ENCODE measurements at regions not wholly inside any gene's neighbourhood (a gene's known extent, or its start where the extent isn't known, plus 50 kb on each side); places are given as distances from the start of the nearest gene placed in this dataset.

DNA sequence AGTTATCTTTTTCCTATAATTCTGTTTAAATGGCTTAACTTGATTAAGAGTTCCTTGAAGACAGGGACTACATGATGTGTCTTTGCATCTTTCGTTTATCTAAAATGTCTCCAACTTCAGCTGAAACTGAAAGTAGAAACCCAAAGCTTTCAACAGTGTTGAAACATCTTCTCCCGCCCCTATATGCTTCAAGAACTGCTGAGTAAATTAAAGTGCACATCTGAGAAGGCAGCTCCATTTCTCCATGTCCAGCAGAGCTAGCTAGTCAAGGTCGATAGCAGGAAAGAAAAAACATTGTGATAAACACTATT is 185.7 kb upstream of the TBL1X start:
- Histone ChIP-seq H4K20me1 (ENCODE audit: control insufficient read depth, insufficient read depth) (no peaks in the 10 kb centered on the region), H3K36me3 (ENCODE audit: control insufficient read depth in 2 of 2, insufficient read depth in 2 of 2, low read length in 1 of 2) (no peaks in the 10 kb centered on the region), H3K4me1 (ENCODE audit: control insufficient read depth, insufficient read depth, low read length) (no peaks in the 10 kb centered on the region), H2AFZ (ENCODE audit: control insufficient read depth, low read depth, low read length) (no peak overlapping the region; the same call in 1 of the 2 replicates), H3K27ac (ENCODE audit: control insufficient read depth, insufficient read depth) (no peak overlapping the region), H3K79me2 (ENCODE audit: control insufficient read depth, insufficient read depth, low read length) (no peaks in the 10 kb centered on the region), H3K9ac (ENCODE audit: control insufficient read depth, insufficient read depth, low read length) (no peak overlapping the region), H3K9me3 (replicated peaks; ENCODE audit: control insufficient read depth, insufficient read depth, low read length) (no peaks in the 10 kb centered on the region), H3K27me3 (replicated peaks in 1 of 2; ENCODE audit: control insufficient read depth in 2 of 2, insufficient read depth in 2 of 2, low read length in 1 of 2) (no peaks in the 10 kb centered on the region), H3K4me3 (no peak overlapping the region), H3K4me2 (ENCODE audit: control insufficient read depth, insufficient read depth) (no peak overlapping the region)
- TF ChIP-seq CREB1 (IDR thresholded peaks at IDR 0.05; ENCODE audit: low read depth) = no peak
- no peak for TF ChIP-seq SUZ12 (IDR thresholded peaks at IDR 0.05; ENCODE audit: unreplicated experiment)
- no peak for TF ChIP-seq FOXK2 (IDR thresholded peaks at IDR 0.05)
- TF ChIP-seq, protein P1, sequence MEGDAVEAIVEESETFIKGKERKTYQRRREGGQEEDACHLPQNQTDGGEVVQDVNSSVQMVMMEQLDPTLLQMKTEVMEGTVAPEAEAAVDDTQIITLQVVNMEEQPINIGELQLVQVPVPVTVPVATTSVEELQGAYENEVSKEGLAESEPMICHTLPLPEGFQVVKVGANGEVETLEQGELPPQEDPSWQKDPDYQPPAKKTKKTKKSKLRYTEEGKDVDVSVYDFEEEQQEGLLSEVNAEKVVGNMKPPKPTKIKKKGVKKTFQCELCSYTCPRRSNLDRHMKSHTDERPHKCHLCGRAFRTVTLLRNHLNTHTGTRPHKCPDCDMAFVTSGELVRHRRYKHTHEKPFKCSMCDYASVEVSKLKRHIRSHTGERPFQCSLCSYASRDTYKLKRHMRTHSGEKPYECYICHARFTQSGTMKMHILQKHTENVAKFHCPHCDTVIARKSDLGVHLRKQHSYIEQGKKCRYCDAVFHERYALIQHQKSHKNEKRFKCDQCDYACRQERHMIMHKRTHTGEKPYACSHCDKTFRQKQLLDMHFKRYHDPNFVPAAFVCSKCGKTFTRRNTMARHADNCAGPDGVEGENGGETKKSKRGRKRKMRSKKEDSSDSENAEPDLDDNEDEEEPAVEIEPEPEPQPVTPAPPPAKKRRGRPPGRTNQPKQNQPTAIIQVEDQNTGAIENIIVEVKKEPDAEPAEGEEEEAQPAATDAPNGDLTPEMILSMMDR (IDR thresholded peaks at IDR 0.05 in 2 of 3, conservative IDR thresholded peaks at IDR 0.05 in 1 of 3; ENCODE audit: control insufficient read depth in 2 of 3, extremely low read depth in 1 of 3, insufficient read depth in 1 of 3, low read depth in 3 of 3, low read length in 3 of 3) = no peak
- no peak for TF ChIP-seq SRF (IDR thresholded peaks at IDR 0.05; ENCODE audit: low read depth in 2 of 2, low read length in 2 of 2)
- no peak for TF ChIP-seq YY1 (IDR thresholded peaks at IDR 0.05; ENCODE audit: low read depth, low read length)
- ATAC-seq (no peak; the same call in 2 of the 3 replicates), DNase-seq (ENCODE audit: low read depth, low spot score) (no peak), FAIRE-seq (no peak)
- RAD21 ChIA-PET (ENCODE audit: unreplicated experiment) = no interaction called here
- in situ Hi-C loops (cut with MboI) = no loop called here
- 11% methylated on average over 3 of the region's 3 CpGs for WGBS (ENCODE audit: insufficient coverage, insufficient replicate concordance, low lambda C conversion rate, missing lambda C conversion rate)
- POLR2A ChIA-PET = no interaction called here
- CTCF ChIA-PET = no interaction called here
- SMC1A ChIA-PET (ENCODE audit: uncharacterized antibody, unreplicated experiment) = interaction anchor here (0.6 kb wide), 1 partner anchor 94 kb away, joined by 3 read pairs; no protein-coding TSS in a partner anchor
- intact Hi-C loops (cut with micrococcal nuclease; ENCODE audit: unreplicated experiment) = no loop called here
- no TSS peak for BruUV-seq (replicated peaks)

DNA sequence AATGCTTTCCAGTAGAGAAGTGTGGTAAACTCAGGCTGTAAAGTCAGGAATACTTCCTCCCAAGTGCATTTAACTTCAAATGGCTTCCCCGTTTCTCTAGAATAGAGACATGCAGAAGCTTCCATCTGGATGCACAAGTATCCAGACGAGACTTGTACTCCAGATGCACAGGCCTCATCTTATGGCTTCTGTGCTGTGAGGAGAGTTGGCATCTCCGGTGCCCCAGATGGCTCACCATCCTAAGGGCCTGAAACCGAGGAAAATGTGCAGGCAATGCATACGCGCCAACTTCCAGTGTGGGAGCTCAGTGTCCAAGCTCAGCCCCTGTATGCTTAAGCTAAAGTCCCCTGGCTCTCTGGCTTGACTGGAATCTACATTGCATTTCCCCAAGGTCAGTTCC is 184.0 kb upstream of the TBL1X start:
- CTCF ChIA-PET = no interaction called here
- no TSS peak for BruUV-seq (replicated peaks)
- no peak for TF ChIP-seq SMAD1 (IDR thresholded peaks at IDR 0.05; ENCODE audit: low read depth, partially characterized antibody)
- no peak for TF ChIP-seq E2F4 (IDR thresholded peaks at IDR 0.05; ENCODE audit: low read depth, low read length)
- TF ChIP-seq, protein P2, sequence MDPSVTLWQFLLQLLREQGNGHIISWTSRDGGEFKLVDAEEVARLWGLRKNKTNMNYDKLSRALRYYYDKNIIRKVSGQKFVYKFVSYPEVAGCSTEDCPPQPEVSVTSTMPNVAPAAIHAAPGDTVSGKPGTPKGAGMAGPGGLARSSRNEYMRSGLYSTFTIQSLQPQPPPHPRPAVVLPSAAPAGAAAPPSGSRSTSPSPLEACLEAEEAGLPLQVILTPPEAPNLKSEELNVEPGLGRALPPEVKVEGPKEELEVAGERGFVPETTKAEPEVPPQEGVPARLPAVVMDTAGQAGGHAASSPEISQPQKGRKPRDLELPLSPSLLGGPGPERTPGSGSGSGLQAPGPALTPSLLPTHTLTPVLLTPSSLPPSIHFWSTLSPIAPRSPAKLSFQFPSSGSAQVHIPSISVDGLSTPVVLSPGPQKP (IDR thresholded peaks at IDR 0.05; ENCODE audit: low read depth, low read length) = no peak
- TF ChIP-seq ETV6 (conservative IDR thresholded peaks at IDR 0.05 in 1 of 2, IDR thresholded peaks at IDR 0.05 in 1 of 2; ENCODE audit: borderline replicate concordance in 1 of 2, low read depth in 1 of 2) = no peak
- Histone ChIP-seq H3K27me3 (replicated peaks in 1 of 2; ENCODE audit: control insufficient read depth in 2 of 2, insufficient read depth in 2 of 2, low read length in 1 of 2) (no peaks in the 10 kb centered on the region), H4K20me1 (ENCODE audit: control insufficient read depth, insufficient read depth) (no peaks in the 10 kb centered on the region), H3K36me3 (ENCODE audit: control insufficient read depth in 2 of 2, insufficient read depth in 2 of 2, low read length in 1 of 2) (no peaks in the 10 kb centered on the region), H2AFZ (ENCODE audit: control insufficient read depth, low read depth, low read length) (no peak overlapping the region), H3K79me2 (ENCODE audit: control insufficient read depth, insufficient read depth, low read length) (no peaks in the 10 kb centered on the region), H3K9ac (ENCODE audit: control insufficient read depth, insufficient read depth, low read length) (no peak overlapping the region), H3K4me2 (ENCODE audit: control insufficient read depth, insufficient read depth) (no peak overlapping the region), H3K9me3 (replicated peaks; ENCODE audit: control insufficient read depth, insufficient read depth, low read length) (no peaks in the 10 kb centered on the region), H3K27ac (ENCODE audit: control insufficient read depth, insufficient read depth) (no peak overlapping the region), H3K4me3 (no peak overlapping the region), H3K4me1 (ENCODE audit: control insufficient read depth, insufficient read depth, low read length) (no peaks in the 10 kb centered on the region)
- in situ Hi-C loops (cut with MboI) = no loop called here
- DNase-seq (ENCODE audit: low read depth, low spot score) = no peak
- intact Hi-C loops (cut with micrococcal nuclease; ENCODE audit: unreplicated experiment) = no loop called here
- WGBS (ENCODE audit: insufficient coverage, insufficient replicate concordance, low lambda C conversion rate, missing lambda C conversion rate) = 52% methylated on average over 6 of the region's 6 CpGs
- POLR2A ChIA-PET = interaction anchor here (0.7 kb wide), 1 partner anchor 8 kb away, joined by 3 read pairs; no protein-coding TSS in a partner anchor
- no peak for FAIRE-seq
- no peak for ATAC-seq
- SMC1A ChIA-PET (ENCODE audit: uncharacterized antibody, unreplicated experiment) = no interaction called here
- RAD21 ChIA-PET (ENCODE audit: unreplicated experiment) = no interaction called here

Data from GM12878 (cell line).